HG03354 (cell line): ENCODE measurements at regions not wholly inside any gene's neighbourhood (a gene's known extent, or its start where the extent isn't known, plus 50 kb on each side); places are given as distances from the start of the nearest gene placed in this dataset.
"Not testable (repeated sequence)": the region's sequence is repeated elsewhere in the genome, so short reads cannot be mapped to it uniquely, and the experiment has no call there.

Experiments used
- ATAC-seq: cut with Tn5 transposase; IDR thresholded peaks from one replicate; pipeline ENCODE4 v1.9.1; 2021; ENCODE audit warnings: mild to moderate bottlenecking; ENCODE audit not compliant: unreplicated experiment, poor library complexity, severe bottlenecking

DNA sequence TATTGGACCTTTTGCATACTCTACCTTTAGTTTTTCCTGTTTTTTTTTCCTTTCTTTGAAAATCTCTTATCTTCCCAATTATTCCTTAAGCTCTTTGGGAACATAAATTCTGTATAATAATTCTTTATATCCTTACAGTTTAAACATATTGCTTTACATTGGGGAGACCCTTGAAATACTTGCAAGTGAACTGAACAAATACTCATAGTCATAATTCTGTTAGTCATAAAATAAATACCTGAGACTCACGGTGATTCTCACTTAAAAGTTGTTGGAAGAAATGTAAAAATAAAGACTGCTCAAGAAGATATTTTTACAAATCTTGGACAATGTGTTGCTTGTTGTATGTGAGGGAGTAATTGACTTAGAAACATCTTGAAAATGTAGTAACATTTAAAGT, 515.2 kb upstream of the POT1 start:
- ATAC-seq = no peak

DNA sequence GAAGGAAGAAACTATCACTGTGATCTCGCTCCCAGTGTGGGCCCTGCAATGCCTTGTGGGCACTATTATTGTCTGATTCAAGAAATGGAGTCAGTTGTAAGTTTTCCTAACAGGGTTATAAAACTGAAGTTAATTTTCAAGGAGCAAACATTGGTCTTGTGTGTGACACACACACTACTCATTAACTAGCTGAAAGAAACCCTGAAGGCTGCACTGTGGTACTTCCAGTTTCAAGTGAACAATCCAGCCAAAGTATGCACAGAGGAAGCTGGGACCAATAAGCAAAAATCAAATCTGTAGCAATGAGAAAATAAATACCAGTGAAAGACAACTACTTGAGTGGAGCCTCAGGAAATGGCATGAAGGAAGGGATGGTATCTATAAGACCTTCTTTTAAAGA, 506.6 kb upstream of the POT1 start:
- no peak for ATAC-seq

GRCh38 chr7:125431349-125431748, 501.7 kb upstream of the POT1 start:
- no peak for ATAC-seq

DNA sequence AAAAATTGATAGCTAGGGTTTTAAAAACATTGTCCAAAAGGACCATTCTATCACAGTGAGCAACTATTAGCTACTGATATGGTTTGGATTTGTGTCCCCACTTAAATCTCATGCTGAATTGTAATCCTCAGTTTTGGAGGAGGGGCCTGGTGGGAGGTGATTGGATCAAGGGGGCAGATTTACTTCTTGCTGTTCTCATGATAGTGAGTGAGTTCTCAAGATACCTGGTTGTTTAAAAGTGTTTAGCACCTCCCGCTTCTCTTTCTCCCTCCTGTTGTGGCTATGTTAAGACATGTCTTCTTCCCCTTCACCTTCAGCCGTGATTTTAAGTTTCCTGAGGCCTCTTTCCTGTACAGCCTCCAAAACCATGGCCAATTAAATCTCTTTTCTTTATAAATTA, 500.4 kb upstream of the POT1 start:
- ATAC-seq = no peak

GRCh38 chr7:125427676-125428075, 498.1 kb upstream of the POT1 start:
- no peak for ATAC-seq

GRCh38 chr7:125425506-125425905, 495.9 kb upstream of the POT1 start:
- no peak for ATAC-seq

GRCh38 chr7:125424721-125425120, 495.1 kb upstream of the POT1 start:
- no peak for ATAC-seq

DNA sequence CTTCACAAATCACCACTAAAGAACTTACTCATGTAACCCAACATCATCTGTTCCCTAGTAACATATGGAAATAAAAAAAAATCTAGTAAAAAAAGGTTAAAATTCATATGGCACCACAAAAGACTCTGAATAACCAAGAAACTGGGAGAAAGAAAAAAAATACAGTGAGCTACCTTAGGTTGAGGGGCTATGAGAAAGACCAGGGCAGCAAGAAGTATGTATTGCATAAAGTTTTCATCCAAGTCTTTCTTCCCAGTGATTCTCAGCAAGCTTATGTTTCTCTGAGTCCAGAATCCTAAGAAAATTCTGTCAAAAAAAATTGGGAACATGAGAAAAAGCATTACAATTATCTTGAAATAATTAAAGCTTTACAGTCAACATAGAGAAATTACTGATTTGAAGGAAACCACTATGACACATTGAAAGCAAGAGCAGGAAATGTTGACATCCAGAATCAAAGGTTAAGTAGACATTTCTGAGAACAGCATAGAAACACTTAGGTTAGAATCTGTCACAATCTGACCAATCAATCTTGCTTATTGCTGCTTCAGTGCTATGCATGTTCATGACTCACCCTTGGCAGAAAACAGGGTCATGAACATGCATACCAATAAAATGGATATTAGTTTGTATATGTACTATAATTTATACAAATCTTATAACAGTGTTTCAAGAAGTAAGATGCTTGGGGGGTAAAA, 494.0 kb upstream of the POT1 start:
- ATAC-seq = no peak

DNA sequence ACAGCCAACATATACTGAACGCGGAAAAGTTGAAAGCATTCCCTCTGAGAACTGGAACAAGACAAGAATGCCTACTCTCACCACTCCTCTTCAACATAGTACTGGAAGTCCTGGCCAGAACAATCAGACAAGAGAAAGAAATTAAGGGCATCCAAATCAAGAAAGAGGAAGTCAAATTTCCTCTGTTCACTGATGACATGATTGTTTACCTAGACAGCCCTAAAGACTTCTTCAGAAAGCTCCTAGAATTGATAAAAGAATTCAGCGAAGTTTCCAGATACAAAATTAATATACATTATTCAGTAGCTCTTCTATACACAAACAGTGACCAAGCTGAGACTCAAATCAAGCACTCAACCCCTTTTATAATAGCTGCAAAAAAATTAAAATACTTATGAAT, 491.8 kb upstream of the POT1 start:
- not testable (repeated sequence) for ATAC-seq

DNA sequence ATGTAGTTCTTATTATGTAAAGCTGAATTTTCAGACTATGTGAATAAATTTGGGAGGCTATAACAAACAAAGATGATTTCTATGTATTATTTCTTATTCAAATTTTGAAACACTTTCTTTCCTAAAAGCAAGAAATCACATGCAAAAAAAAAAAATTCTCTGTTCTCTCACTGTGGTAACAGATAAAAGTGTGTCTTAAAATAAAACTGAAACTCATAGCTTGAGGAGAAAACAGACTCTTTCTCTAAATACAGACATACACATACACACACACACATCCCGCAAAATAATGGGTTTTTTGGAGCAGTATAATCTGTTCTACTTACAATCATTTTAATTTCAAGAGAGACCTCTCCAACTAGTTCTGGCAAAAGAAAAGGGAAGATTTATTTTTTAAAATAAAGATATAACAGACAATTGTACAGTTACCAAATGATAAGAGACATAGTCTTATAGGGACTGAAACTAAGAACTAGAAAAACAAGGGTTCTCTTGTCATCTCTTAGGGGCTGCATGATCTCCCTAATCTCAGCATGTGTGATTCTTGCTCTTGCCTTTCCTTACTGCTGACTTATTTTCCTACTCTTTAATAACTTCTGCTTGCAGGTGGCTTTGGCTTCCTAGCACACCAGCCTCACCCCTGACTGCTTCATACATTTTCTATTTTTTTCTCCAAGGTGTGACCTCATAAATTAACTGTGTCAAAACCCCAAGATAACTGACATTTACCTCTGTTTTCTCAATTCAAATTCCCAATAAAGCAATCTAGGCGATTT, 483.5 kb upstream of the POT1 start:
- ATAC-seq = no peak

- no peak for ATAC-seq
Observed at GRCh38 chr7:125409921-125410320, 480.3 kb upstream of the POT1 start.

DNA sequence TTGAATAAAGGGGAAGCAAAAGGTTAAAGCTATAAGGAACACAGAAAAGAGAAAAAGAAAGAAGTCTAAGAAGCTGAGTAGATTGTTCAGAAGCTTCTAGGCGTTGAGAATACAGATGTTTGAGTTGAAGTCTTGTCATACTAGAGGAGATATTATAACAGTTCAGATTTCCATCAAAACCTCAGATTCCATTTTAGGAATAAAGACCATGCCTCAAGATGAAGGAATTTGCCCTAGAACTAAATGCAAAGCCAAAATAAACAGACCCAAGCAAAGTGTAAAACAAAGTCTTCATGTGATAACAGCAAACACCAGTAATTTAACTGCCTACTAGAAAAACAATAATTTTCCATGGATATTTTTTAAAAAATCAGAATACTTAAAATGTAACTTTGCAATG, 476.5 kb upstream of the POT1 start:
- no peak for ATAC-seq

DNA sequence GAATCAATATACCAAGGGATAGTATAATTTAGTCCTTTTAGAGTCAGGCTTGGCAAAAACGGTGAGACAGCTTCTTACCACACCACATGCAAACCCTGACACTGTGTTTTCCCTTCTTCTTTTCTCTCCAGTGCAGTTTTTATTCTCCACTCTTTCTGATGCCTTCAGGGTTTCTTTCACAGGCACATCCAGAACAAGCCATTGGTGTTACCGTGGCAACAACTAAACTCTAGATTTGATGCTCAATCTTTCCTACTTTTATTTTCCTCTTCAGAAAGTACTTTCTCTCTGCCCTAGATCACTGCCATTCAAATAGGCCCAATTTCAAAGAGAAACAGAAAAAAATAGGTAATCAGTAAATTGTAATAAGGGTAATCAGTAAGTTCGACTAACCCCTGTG, 469.8 kb upstream of the POT1 start:
- ATAC-seq = no peak

GRCh38 chr7:125396466-125397151, 467.0 kb upstream of the POT1 start:
- no peak for ATAC-seq

DNA sequence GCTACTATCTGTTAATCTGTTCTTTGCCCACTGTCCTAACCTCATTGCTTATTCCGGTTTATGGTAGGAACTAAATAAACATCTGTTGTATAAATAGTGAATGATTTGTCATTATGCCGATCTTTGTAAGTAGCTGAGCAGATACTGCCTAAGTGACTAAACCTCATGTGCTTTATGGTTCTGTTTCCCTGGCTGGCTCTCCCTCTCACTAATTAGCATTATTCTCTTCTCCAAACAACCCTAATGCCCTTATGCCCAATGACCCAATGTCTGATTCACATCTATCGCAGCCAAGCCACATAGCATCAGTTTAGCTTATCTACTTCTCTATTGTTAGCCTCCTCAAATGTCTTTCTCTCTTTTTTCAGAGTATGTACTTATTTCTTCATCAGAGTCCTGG, 462.3 kb upstream of the POT1 start:
- no peak for ATAC-seq

DNA sequence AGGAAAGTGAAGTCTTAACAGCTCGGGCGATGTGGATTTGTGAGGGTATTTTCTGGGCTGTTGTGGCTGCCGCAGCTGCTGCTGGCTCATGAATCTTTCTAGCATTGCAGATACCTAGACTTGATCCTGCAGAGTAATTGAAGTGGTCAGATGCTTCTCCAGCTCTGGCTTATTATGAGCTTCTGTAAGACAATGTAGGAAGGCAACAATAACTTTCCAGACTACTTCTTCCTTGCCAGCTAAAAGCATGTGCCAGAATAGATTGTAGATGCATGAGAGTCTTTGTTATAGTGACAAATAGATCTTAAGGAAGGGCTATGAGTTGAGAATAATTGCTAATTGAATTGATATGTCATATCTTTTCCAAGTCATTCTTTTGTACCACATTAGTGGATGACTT, 461.4 kb upstream of the POT1 start:
- no peak for ATAC-seq

- ATAC-seq = no peak
Observed at GRCh38 chr7:125386211-125386610, 456.6 kb upstream of the POT1 start.

GRCh38 chr7:125383324-125383723, 453.7 kb upstream of the POT1 start:
- no peak for ATAC-seq

GRCh38 chr7:125382401-125382800, 452.8 kb upstream of the POT1 start:
- no peak for ATAC-seq

DNA sequence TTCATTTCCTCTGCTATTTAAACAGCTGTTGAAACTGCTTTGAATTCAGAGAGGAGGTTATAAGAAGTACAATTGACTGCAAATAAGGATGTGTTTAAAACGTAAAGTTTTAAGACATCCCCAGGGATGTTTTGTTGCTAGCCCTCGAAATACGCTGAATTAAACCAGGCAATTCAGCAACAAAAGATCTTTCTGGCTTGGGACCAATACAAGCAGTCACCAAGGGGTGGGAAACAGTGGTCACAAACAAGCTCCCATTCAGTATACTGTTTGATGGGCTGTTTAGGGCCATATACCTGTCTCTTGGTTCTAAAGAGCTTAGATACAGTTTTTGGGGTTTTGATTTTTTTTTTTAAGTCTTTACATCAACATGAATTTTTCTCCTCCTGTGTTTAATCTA, 446.3 kb upstream of the POT1 start:
- no peak for ATAC-seq

DNA sequence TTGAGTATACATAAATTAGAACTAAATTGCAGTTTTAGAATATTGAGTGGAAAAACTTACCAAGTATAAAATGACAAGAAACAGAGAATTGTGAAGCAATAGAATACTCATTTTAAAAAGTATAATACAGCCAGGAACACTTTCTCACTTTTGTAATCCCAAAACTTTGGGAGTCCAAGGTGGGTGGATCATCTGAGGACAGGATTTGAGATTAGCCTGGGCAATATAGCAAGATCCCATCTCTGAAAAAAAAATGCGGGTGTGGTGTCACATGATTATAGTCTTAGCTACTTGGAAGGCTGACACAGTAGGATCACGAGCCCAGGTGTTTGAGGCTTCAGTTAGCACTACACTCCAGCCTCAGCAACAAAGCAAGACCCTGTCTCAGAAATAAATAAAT, 440.9 kb upstream of the POT1 start:
- no peak for ATAC-seq
